ENCODE measurements at regions not wholly inside any gene's neighbourhood (a gene's known extent, or its start where the extent isn't known, plus 50 kb on each side); places are given as distances from the start of the nearest gene placed in this dataset.

DNA sequence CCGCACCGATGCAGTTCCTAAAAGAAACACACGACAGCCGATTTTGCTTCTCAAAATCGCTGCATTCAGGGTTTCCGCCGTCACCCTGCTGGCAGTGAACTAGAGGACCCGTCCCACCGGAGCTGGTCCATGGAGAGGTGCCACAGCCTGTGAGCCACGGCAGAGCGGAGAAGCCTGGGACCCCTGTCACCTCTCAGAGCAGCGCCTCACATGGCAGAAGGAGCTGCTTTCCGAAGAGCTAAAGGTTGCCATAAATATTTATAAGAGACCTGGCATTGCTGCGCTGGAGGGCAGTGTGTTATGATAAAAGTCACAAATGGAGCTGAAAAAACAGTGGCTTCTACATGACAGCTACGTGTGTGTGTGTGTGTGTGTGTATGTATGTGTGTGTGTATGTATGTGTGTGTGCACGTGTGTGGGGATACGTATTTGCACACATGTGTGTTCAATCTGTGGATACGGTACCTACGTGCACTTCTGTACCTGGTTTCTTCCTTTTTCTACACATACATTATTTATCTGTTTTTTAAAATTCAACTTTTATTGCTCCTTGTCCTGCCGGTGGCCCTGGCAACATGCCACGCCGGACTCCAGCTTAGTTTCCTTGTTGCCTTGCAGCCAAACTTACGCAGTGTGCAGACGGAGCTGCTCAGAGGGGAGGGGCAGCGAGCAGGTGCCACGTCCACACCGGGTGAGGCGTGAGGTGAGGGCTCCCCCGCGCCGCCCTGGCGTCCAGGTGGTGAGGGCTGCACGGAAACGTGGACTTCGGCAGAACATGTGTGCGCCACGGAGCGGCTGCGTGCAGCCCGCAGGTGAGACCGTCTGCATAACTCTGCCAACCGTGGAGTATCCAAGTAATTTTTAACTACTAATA is 115.2 kb upstream of the PITRM1 start:
- TF ChIP-seq POLR2A (IDR thresholded peaks at IDR 0.05; ENCODE audit: extremely low read depth, insufficient read length): no peak
- no peak for TF ChIP-seq CTCF (IDR thresholded peaks at IDR 0.05; ENCODE audit: low read depth, low read length)
- TF ChIP-seq MYC (IDR thresholded peaks at IDR 0.05; ENCODE audit: low read depth, low read length): no peak
- TF ChIP-seq, protein P1, sequence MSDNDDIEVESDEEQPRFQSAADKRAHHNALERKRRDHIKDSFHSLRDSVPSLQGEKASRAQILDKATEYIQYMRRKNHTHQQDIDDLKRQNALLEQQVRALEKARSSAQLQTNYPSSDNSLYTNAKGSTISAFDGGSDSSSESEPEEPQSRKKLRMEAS (IDR thresholded peaks at IDR 0.05; ENCODE audit: low read depth, low read length): no peak
